K562 (cell line): ENCODE measurements at regions not wholly inside any gene's neighbourhood (a gene's known extent, or its start where the extent isn't known, plus 50 kb on each side); places are given as distances from the start of the nearest gene placed in this dataset.

ENCODE experiments used
- ATAC-seq: fragments of 200-7000 bp; cut with Tn5 transposase; 3 replicates; pipeline ENCODE4 v1.9.1; 2020; ENCODE audit warnings: moderate library complexity
- BruUV-seq: library from RNA; stranded (reverse); fragments of 400-500 nt; replicated peaks from 2 replicates; lab custom pipeline; 2021; lab: Mats Ljungman, UMichigan
- CTCF ChIA-PET: fragments of 300-600 bp; formaldehyde crosslinking; extraction: SDS; loops from one replicate; lab custom pipeline; 2021; ENCODE audit warnings: low intra/inter-chr PET ratio; lab: Yijun Ruan, JAX
- POLR2A ChIA-PET: fragments of 300-600, 350-650 bp; sonication (Branson Sonifier 250); formaldehyde crosslinking; extraction: SDS; loops from one replicate; lab custom pipeline; 2021; ENCODE audit warnings: antibody characterized with exemption, inconsistent platforms; lab: Yijun Ruan, JAX
- DNase-seq, 4 experiments: peaks; one replicate each; pipeline versions ENCODE4 v3.0.0 to v3.0.0-alpha.2; 2011 to 2018; ENCODE audit warnings: low spot score in 3 of 4, mixed read lengths in 3 of 4; ENCODE audit errors: extremely low read depth in 1 of 4
- FAIRE-seq: peaks from 2 replicates; lab custom pipeline; 2011; peaks lifted over from hg19 to GRCh38; lab: Jason Lieb, UNC
- H2AFZ ChIP-seq: 2 replicates; pipeline ENCODE4 v1.6.0; 2011; ENCODE audit warnings: low read depth, low read length, control low read depth, inconsistent platforms
- H3K27ac ChIP-seq: fragments of 200-600 bp; 3 replicates; pipeline ENCODE4 v1.8.0; 2011; ENCODE audit warnings: low read depth, mild to moderate bottlenecking, control low read depth, inconsistent platforms, low read length, moderate library complexity, mixed read lengths; ENCODE audit errors: extremely low read depth
- H3K27me3 ChIP-seq, 2 experiments: fragments of 300-600 bp in 1 of 2; 2 replicates in 1 of 2; 3 replicates in 1 of 2; pipeline versions ENCODE4 v1.6.0 to v1.8.0; 2011; ENCODE audit warnings: inconsistent platforms in 2 of 2, low read length in 2 of 2, mild to moderate bottlenecking in 1 of 2, mixed read lengths in 1 of 2, moderate library complexity in 1 of 2; ENCODE audit not compliant: control insufficient read depth in 2 of 2, insufficient read depth in 2 of 2
- H3K36me3 ChIP-seq: fragments of 300-600 bp; 3 replicates; pipeline ENCODE4 v1.8.0; 2011; ENCODE audit warnings: mild to moderate bottlenecking, low read length, inconsistent platforms; ENCODE audit not compliant: control insufficient read depth, insufficient read depth
- H3K4me1 ChIP-seq, 2 experiments: fragments of 200-600 bp in 1 of 2; replicated peaks in 1 of 2; 2 replicates in 1 of 2; 3 replicates in 1 of 2; pipeline versions ENCODE4 v1.5.1 to v1.8.0; 2011; ENCODE audit warnings: inconsistent platforms in 2 of 2, low read length in 2 of 2, mild to moderate bottlenecking in 1 of 2, mixed read lengths in 1 of 2, moderate library complexity in 1 of 2; ENCODE audit not compliant: control insufficient read depth in 2 of 2, insufficient read depth in 2 of 2
- H3K4me2 ChIP-seq: 2 replicates; pipeline ENCODE4 v1.6.1; 2011; ENCODE audit warnings: low read length, control low read depth, inconsistent platforms, mixed read lengths; ENCODE audit not compliant: insufficient read depth
- H3K4me3 ChIP-seq: fragments of 200-600 bp; sonication (generic), shearing (Covaris generic); 2 replicates; pipeline ENCODE4 v1.5.1; 2016; ENCODE audit warnings: control low read depth, inconsistent platforms
- H3K79me2 ChIP-seq: fragments of 200-600 bp; 3 replicates; pipeline ENCODE4 v1.8.0; 2011; ENCODE audit warnings: low read length, inconsistent platforms; ENCODE audit not compliant: control insufficient read depth, insufficient read depth
- H3K9ac ChIP-seq, 2 experiments: 2 replicates each; pipeline versions ENCODE4 v1.6.0 to v1.6.1; 2011; ENCODE audit warnings: low read depth in 2 of 2, low read length in 2 of 2, control low read depth in 1 of 2, inconsistent platforms in 1 of 2, mild to moderate bottlenecking in 1 of 2, mixed read lengths in 1 of 2; ENCODE audit not compliant: insufficient read depth in 1 of 2
- H3K9me1 ChIP-seq: one replicate; pipeline ENCODE4 v1.6.0; 2011; ENCODE audit warnings: inconsistent platforms, mild to moderate bottlenecking, low read length, moderate library complexity; ENCODE audit not compliant: control insufficient read depth, insufficient read depth
- H3K9me3 ChIP-seq: replicated peaks from 2 replicates; pipeline ENCODE4 v1.5.1; 2011; ENCODE audit warnings: low read depth, low read length, inconsistent platforms; ENCODE audit not compliant: control insufficient read depth, insufficient read depth
- H4K20me1 ChIP-seq: replicated peaks from 2 replicates; pipeline ENCODE4 v1.6.1; 2011; ENCODE audit warnings: low read length, inconsistent platforms, mixed read lengths; ENCODE audit not compliant: control insufficient read depth, insufficient read depth
- ARID3B ChIP-seq: fragments of 250-450 bp; sonication (Bioruptor Pico); IDR thresholded peaks from 2 replicates; pipeline ENCODE4 v1.4.0; 2020; ENCODE audit warnings: borderline replicate concordance
- BRF1 ChIP-seq: IDR thresholded peaks from 3 replicates; pipeline ENCODE4 v1.6.1; 2011; ENCODE audit warnings: borderline replicate concordance, mild to moderate bottlenecking; ENCODE audit not compliant: insufficient read length; ENCODE audit errors: extremely low read depth
- CBFA2T2 ChIP-seq: fragments of 450-650 bp; conservative IDR thresholded peaks from 2 replicates; pipeline ENCODE4 v1.6.1; 2017; ENCODE audit warnings: mild to moderate bottlenecking
- CEBPG ChIP-seq, 3 experiments: fragments of 200-800 bp in 1 of 3; sonication (Bioruptor generic) in 1 of 3; sonication (generic) in 1 of 3; formaldehyde crosslinking in 1 of 3; IDR thresholded peaks in 2 of 3; conservative IDR thresholded peaks in 1 of 3; 2 replicates each; pipeline versions ENCODE4 v1.6.1 to v1.8.0; 2016 to 2022; ENCODE audit warnings: missing compliant biosample characterization in 2 of 3, missing genetic modification characterization in 2 of 3, mild to moderate bottlenecking in 1 of 3, missing genetic modification reagents in 1 of 3
- ESRRA ChIP-seq: fragments of 450-650 bp; IDR thresholded peaks from 2 replicates; pipeline ENCODE4 v1.6.1; 2014; ENCODE audit warnings: low read depth, mild to moderate bottlenecking, moderate library complexity, borderline replicate concordance
- FOSL1 ChIP-seq: fragments of 200-800 bp; sonication (Bioruptor generic); conservative IDR thresholded peaks from 2 replicates; pipeline ENCODE4 v1.6.1; 2016; ENCODE audit warnings: missing genetic modification characterization, missing compliant biosample characterization
- FOXK2 ChIP-seq, 2 experiments: fragments of 450-650 bp; IDR thresholded peaks in 1 of 2; conservative IDR thresholded peaks in 1 of 2; 2 replicates each; pipeline ENCODE4 v1.6.1; 2016; ENCODE audit warnings: low read depth in 2 of 2, mild to moderate bottlenecking in 1 of 2
- HNRNPH1 ChIP-seq: fragments of 200-400 bp; formaldehyde crosslinking; optimal IDR thresholded peaks from 2 replicates; pipeline ENCODE3; 2017; ENCODE audit warnings: low read depth, mild to moderate bottlenecking, low read length, moderate library complexity
- HNRNPLL ChIP-seq: fragments of 200-400 bp; formaldehyde crosslinking; IDR thresholded peaks from 2 replicates; pipeline ENCODE4 v1.6.1; 2017; ENCODE audit warnings: low read length, low read depth, mild to moderate bottlenecking; ENCODE audit not compliant: poor library complexity, severe bottlenecking
- KAT8 ChIP-seq: fragments of 450-650 bp; IDR thresholded peaks from 2 replicates; pipeline ENCODE4 v1.6.1; 2016; ENCODE audit warnings: low read depth, mild to moderate bottlenecking
- KLF10 ChIP-seq: fragments of 250-450 bp; sonication (Bioruptor Pico); IDR thresholded peaks from 2 replicates; pipeline ENCODE4 v1.6.1; 2021; ENCODE audit warnings: matching md5 sums
- ZNF212 ChIP-seq: fragments of 450-650 bp; formaldehyde crosslinking; IDR thresholded peaks from 2 replicates; pipeline ENCODE4 v1.4.0; 2020; ENCODE audit warnings: mild to moderate bottlenecking
- ZNF217 ChIP-seq: sonication (generic); formaldehyde crosslinking; IDR thresholded peaks from 2 replicates; pipeline ENCODE4 v1.8.0; 2022; ENCODE audit warnings: mild to moderate bottlenecking, missing genetic modification reagents
- WGBS: fragments of 100-300 bp; shearing (Covaris generic); methylation state at CpG from one replicate; pipeline ENCODE4 v1.1.6; 2016; ENCODE audit warnings: low coverage, mixed read lengths; ENCODE audit not compliant: insufficient coverage; ENCODE audit errors: missing lambda C conversion rate; 5-methylcytosine and 5-hydroxymethylcytosine counted together
- in situ Hi-C: fragments of 300-500 bp; cut with MboI; formaldehyde crosslinking; loops from 4 replicates; pipeline ENCODE4 v1.15.0; 2018; ENCODE audit warnings: inconsistent platforms, mixed read lengths
- intact Hi-C: fragments of 100-400 bp; cut with micrococcal nuclease; formaldehyde crosslinking; loops from 2 replicates; pipeline ENCODE4 v1.14.2; 2022
- TF ChIP-seq, protein P1 (sequence below): IDR thresholded peaks from 2 replicates; pipeline ENCODE4 v1.6.1; 2014; ENCODE audit warnings: antibody characterized with exemption
- TF ChIP-seq, protein P2 (sequence below): sonication (generic); formaldehyde crosslinking; IDR thresholded peaks from 2 replicates; pipeline ENCODE4 v1.8.0; 2022; ENCODE audit warnings: mild to moderate bottlenecking, missing genetic modification reagents
- TF ChIP-seq, protein P3 (sequence below): sonication (generic); formaldehyde crosslinking; IDR thresholded peaks from 2 replicates; pipeline ENCODE4 v1.8.0; 2022; ENCODE audit warnings: missing genetic modification reagents, mild to moderate bottlenecking, moderate library complexity, borderline replicate concordance

- no peak for TF ChIP-seq FOSL1
- TF ChIP-seq, protein P1, sequence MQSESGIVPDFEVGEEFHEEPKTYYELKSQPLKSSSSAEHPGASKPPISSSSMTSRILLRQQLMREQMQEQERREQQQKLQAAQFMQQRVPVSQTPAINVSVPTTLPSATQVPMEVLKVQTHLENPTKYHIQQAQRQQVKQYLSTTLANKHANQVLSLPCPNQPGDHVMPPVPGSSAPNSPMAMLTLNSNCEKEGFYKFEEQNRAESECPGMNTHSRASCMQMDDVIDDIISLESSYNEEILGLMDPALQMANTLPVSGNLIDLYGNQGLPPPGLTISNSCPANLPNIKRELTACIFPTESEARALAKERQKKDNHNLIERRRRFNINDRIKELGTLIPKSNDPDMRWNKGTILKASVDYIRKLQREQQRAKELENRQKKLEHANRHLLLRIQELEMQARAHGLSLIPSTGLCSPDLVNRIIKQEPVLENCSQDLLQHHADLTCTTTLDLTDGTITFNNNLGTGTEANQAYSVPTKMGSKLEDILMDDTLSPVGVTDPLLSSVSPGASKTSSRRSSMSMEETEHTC = no peak
These were observed 233.9 kb downstream of the PRL start (continued) for GRCh38 chr6:22062807-22063408.

GRCh38 chr6:22064558-22064957 is 232.3 kb downstream of the PRL start:
- intact Hi-C loops = no loop called here

More at GRCh38 chr6:22064558-22064957, 232.3 kb downstream of the PRL start:
- Histone ChIP-seq H3K9ac (no peak overlapping the region), H3K4me1 (peaks cover 0 to 4% of the 10 kb centered on the region in 2 experiments; a peak in 1 of 5 replicates), H3K9me1 (no peaks in the 10 kb centered on the region), H3K79me2 (no peaks in the 10 kb centered on the region), H3K27ac (no peak overlapping the region), H4K20me1 (no peaks in the 10 kb centered on the region), H3K4me3 (no peak overlapping the region), H3K36me3 (no peaks in the 10 kb centered on the region), H3K27me3 (no peaks in the 10 kb centered on the region), H3K9me3 (no peaks in the 10 kb centered on the region), H3K4me2 (no peak overlapping the region), H2AFZ (no peak overlapping the region)
- ChIA-PET CTCF (no interaction called here), POLR2A (interaction anchor here (0.6 to 1.3 kb wide), 3 partner anchors 14 to 609 kb away, joined by 3 to 4 read pairs (median 3); no protein-coding TSS in a partner anchor)
- no TSS peak for BruUV-seq
- ATAC-seq = no peak
- TF ChIP-seq ARID3B (CRISPR knock-in tag) (no peak), KLF10 (CRISPR knock-in tag) (no peak), CBFA2T2 (no peak), BRF1 (no peak), HNRNPLL (no peak), KAT8 (no peak), FOXK2 (conservative IDR thresholded peaks at IDR 0.05 in 1 of 2, IDR thresholded peaks at IDR 0.05 in 1 of 2; ENCODE audit: low read depth in 2 of 2) (no peak), HNRNPH1 (no peak), ZNF212 (no peak), ESRRA (no peak), CEBPG (CRISPR knock-in tag; IDR thresholded peaks at IDR 0.05) (no peak), CEBPG (tag; conservative IDR thresholded peaks at IDR 0.05 in 1 of 2, IDR thresholded peaks at IDR 0.05 in 1 of 2) (no peak), ZNF217 (CRISPR knock-in tag) (no peak)
- TF ChIP-seq, protein P2, sequence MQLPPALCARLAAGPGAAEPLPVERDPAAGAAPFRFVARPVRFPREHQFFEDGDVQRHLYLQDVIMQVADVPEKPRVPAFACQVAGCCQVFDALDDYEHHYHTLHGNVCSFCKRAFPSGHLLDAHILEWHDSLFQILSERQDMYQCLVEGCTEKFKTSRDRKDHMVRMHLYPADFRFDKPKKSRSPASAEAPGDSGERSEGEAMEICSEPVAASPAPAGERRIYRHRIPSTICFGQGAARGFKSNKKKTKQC (CRISPR knock-in tag) = no peak
- TF ChIP-seq, protein P3, sequence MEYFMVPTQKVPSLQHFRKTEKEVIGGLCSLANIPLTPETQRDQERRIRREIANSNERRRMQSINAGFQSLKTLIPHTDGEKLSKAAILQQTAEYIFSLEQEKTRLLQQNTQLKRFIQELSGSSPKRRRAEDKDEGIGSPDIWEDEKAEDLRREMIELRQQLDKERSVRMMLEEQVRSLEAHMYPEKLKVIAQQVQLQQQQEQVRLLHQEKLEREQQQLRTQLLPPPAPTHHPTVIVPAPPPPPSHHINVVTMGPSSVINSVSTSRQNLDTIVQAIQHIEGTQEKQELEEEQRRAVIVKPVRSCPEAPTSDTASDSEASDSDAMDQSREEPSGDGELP (CRISPR knock-in tag) = no peak
- in situ Hi-C loops = no loop called here
- DNase-seq = no peak
- FAIRE-seq = no peak
- WGBS = 31% methylated on average over 1 of the region's 1 CpG
